Ureter (tissue), 1 donor: ENCODE measurements at regions not wholly inside any gene's neighbourhood (a gene's known extent, or its start where the extent isn't known, plus 50 kb on each side); places are given as distances from the start of the nearest gene placed in this dataset.

Experiments
- DNase-seq: peaks from one replicate; pipeline ENCODE4 v3.0.0-alpha.2; 2020; ENCODE audit warnings: low spot score
- donor health status: DM: yes; HTN: yes; CAD: no.

DNA sequence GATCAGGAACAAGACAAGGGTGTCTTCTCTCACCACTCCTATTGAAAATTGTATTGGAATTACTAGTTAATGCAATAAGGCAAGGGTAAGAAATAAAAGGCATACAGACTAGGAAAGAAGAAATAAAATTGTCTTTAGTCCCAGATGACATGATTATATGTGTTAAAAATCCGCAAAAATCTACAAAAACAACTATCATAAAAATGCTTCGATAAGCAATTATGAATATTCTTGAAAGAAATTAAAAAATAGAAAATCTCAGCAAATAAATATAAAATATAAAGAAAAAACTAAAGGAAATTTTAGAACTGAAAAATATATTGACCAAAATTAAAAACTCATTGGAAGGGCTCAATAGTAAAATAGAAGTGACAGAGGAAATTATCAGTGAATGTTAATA is 243.3 kb downstream of the ZNF674 start:
- DNase-seq, result no peak

- no peak for DNase-seq
Measured at GRCh38 chrX:46298821-46299220, 246.4 kb downstream of the ZNF674 start.

DNA sequence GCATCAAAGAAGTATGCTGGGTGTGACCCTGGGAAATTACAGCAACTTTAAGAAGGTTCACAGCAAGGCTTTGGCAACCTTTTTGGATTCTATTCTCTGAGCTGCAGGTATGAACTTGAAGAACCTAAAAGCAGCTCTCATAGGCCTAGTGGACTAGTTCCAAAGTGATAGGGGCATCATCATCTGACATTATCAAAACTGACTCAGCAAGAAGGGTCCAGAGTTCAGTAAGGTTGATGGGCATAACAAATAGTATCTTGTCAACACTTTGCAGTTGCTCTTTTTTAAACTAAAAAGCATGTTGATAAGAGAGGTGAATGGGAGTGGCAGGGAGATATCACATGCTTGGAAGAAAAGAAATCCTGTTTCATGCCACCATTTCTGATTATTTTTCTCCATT is 249.3 kb downstream of the ZNF674 start:
- no peak for DNase-seq

- no peak for DNase-seq
Measured at GRCh38 chrX:46294234-46294633, 251.0 kb downstream of the ZNF674 start.

DNA sequence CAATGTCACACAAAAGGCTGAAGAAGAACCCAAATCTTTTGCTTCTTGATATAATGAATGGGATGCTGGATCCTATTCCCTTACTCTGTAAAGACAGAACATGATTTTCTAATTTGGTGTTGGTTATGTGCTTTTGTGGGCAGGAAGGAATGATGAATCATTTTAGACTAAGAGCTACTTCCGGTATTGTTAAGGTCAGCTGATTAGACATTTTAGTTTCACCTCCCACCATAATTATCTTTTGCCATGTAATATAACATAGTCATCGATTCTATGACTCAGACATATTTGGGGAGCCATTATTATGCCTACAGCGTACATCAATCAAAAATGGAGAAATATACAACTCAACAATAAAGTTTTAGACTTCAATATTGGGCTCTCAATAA is 265.3 kb downstream of the ZNF674 start:
- no peak for DNase-seq

DNA sequence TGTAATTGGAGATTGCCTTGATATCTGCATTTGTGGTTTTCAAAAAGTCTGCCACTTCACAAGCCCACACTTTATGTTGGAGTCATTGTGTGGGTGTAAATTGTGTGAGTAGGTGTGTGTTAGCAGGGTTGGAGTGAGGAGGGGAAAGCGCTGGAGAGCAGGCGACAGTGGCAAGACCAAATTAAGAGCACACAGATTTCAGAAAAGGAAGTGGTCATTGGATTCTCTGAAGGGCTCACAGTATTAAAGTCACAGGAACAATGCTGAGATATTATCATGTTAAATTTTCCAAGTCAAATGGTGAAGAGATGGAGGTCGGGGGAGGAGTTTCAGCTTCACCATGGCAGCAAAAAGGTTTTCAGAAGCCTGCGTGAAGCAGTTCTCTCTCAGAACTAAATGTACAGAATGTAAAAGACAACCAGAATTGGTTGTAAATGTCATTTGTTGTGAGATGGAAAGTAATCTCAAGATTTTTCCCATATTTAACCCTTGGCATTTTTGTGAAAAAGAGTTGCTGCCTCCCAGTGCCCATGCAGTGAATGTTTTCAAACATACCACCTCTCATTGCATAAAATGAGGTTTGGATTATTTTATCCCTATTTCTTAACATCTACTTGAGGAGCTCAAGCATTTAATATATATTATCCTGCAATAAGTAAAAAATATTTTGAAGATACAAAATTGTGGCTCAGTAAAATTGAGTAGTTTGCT is 265.9 kb downstream of the ZNF674 start:
- no peak for DNase-seq

GRCh38 chrX:46278572-46278971 is 266.6 kb downstream of the ZNF674 start:
- DNase-seq, result no peak

GRCh38 chrX:46268412-46268811 is 276.8 kb downstream of the ZNF674 start:
- DNase-seq, result no peak

- no peak for DNase-seq
Measured at GRCh38 chrX:46263494-46263893, 281.7 kb downstream of the ZNF674 start.

GRCh38 chrX:46262304-46262703 is 282.9 kb downstream of the ZNF674 start:
- no peak for DNase-seq

GRCh38 chrX:46260499-46260898 is 284.7 kb downstream of the ZNF674 start:
- no peak for DNase-seq

- DNase-seq, result no peak
Measured at GRCh38 chrX:46258356-46258755, 286.9 kb downstream of the ZNF674 start.

GRCh38 chrX:46257451-46257879 is 287.8 kb downstream of the ZNF674 start:
- no peak for DNase-seq

GRCh38 chrX:46256875-46257274 is 288.3 kb downstream of the ZNF674 start:
- DNase-seq, result no peak

DNA sequence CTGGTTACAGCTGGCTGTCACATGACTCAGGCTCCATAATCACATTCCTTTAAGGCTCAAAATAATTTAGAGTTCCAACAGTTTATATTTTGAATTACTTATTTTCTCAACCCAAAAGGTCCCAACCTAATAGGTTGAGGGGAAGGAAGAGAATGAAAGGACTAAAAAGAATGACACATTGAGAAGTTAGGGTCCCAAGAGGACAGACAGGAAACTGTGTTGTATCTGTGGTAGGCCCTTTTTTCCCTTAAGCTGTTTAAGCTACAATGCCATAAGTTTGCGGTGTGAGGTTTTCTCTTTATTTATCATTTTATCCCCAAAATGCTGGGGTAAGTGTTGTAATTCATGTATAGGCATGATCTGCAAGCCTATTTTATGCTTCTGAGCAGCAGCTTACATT is 290.2 kb downstream of the ZNF674 start:
- no peak for DNase-seq

- no peak for DNase-seq
Measured at GRCh38 chrX:46254641-46255040, 290.6 kb downstream of the ZNF674 start.

GRCh38 chrX:46251755-46252154 is 293.5 kb downstream of the ZNF674 start:
- DNase-seq, result no peak

DNA sequence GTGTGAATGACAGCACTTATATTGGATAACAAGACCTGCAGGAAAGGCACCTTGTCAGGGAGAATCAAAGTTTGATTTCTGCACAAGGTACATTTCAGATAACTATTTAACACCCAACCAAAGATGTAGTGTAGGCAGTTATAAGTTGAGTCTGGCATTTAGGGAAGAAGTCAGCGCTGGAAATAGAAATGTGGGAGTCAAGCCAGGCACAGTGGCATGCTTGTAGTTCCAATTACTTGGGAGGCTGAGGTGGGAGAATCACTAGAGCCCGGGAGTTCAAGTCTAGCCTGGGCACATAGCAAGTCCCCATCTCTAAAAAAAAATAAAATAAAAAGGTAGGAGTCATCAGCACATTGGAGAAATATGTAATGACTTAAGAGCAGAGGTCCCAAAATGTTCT is 295.1 kb downstream of the ZNF674 start:
- DNase-seq, result no peak

DNA sequence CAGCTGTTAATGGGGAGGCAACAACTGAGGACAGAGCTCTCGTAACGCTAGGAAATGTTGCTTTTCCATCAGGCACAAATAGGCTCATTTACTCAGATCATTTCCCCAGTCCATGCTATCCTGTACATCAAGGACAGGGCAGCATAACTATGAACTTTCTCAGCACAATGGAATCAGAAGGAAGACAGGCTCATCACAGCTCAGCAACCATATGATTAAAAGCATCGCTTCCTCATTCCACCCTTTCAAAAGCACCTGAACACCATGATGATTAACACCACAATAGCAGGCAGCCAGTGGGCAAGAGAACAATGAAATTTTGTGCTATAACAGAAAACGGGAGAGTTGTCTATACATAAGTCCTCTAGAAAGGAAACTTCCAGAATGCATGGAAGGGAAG is 297.8 kb downstream of the ZNF674 start:
- no peak for DNase-seq

DNA sequence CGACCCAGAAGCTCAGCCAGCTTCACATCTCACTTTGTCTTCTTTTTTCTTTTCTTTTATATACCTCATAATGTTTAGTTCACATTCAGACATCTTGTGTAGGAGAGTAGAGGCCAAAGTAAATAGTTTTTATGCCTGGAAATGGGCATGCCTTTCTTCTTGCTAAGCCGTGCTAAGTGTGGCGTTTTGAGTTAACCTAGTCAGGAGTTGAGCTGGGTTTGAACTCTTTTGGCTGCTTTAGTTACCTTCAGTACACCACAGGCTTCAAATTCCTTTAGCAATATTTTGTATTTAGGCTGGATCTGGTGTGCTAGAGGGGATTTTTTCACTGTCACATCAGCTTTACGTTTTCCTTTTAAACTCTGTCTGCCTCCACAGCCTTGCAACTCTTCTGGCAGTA is 300.8 kb downstream of the ZNF674 start:
- no peak for DNase-seq

DNA sequence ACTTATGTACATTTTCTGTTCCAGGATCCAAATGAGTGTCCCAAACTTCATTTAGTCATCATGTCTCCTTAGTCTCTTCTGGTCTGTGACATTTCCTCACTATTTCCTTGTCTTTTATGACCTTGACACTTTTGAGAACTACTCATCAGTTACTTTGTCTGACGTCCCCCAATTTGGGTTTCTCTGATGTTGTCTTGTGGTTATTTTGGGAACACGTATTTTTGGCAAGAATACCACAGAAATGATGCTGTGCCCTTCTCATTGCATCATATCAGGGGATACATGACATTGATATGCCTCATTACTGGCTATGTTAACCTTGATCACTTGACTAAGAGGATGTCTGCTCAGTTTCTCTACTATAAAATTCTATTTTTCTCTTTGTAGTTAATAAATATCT is 308.8 kb downstream of the ZNF674 start:
- no peak for DNase-seq

DNA sequence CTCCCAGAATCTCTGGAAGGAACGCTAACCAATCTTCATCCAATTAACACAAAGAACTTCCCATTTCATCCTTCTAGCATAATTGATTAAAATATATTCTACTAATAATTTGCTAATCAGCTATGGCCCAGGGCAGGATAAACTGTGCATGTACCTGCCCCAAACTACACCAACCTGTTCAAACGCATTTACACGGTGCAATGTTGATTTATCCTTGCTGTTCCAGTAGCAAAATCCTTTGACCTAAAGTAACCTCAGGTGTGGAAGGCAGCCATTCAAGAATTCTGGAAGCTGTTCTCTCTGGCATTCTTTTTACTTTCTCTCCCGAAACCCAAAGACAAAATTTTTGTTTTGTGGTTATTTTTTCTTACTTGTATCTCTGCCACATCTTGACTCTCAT is 309.4 kb downstream of the ZNF674 start:
- DNase-seq, result no peak

GRCh38 chrX:46234775-46235174 is 310.4 kb downstream of the ZNF674 start:
- DNase-seq, result no peak

- DNase-seq, result no peak
Measured at GRCh38 chrX:46228389-46228788, 316.8 kb downstream of the ZNF674 start.
